ENCODE measurements at regions not wholly inside any gene's neighbourhood (a gene's known extent, or its start where the extent isn't known, plus 50 kb on each side); places are given as distances from the start of the nearest gene placed in this dataset.

DNA sequence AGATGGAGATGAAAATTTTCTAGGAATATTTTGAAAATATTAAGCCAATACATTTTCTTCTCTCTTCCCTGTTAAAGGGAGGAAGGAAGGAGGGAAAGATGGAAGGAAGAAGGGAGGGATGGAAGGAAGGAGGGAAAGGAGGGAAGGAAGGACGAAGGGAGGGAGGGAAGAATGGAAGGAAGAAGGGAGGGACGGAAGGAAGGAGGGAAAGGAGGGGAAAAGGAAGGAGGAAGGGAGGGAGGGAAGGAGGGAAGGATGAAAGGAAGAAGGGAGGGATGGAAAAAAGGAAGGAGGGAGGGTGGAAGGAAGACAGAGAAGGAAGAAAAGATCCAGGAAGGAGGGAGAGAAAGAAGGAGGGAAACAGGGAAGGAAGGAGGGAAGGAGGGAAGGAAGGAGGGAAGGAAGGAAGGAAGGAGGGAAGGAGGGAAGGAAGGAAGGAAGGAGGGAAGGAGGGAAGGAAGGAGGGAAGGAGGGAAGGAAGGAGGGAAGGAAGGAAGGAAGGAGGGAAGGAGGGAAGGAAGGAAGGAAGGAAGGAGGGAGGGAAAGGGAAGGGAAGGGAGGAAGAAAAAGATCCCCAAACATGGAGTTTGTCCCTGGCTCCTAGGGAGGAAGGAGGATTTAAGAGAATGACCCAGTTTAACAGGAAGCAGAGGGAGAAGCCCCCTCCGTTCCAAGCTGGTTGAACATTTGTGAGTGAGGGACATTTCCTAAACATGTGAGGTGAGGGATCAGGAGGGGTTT, 70.3 kb upstream of the NEURL1B start:
- Histone ChIP-seq H3K4me3 (no peak overlapping the region), H3K27ac (no peak overlapping the region), H3K27me3 (no peaks in the 10 kb centered on the region), H3K9me3 (no peaks in the 10 kb centered on the region), H3K36me3 (ENCODE audit: low read depth, missing control alignments) (no peaks in the 10 kb centered on the region), H3K4me1 (peaks cover 7% of the 10 kb centered on the region)
- WGBS, 2 donors = 72 to 93% methylated on average over 3 of the region's 3 CpGs
- no peak for DNase-seq
- intact Hi-C loops (cut with DNase I; ENCODE audit: low total_unique reads) = no loop called here
- TF ChIP-seq POLR2A (IDR thresholded peaks at IDR 0.05) (no peak), CTCF (IDR thresholded peaks at IDR 0.05) (no peak)

GRCh38 chr5:172569861-172570558, 71.1 kb upstream of the NEURL1B start:
- Histone ChIP-seq H3K27me3 (no peaks in the 10 kb centered on the region), H3K27ac (no peak overlapping the region), H3K4me3 (no peak overlapping the region), H3K36me3 (ENCODE audit: low read depth, missing control alignments) (no peaks in the 10 kb centered on the region), H3K9me3 (no peaks in the 10 kb centered on the region), H3K4me1 (peaks cover 7% of the 10 kb centered on the region)
- TF ChIP-seq CTCF (IDR thresholded peaks at IDR 0.05) (no peak), POLR2A (IDR thresholded peaks at IDR 0.05) (no peak)
- 77 to 79% methylated on average over 9 to 15 of the region's 15 CpGs for WGBS, 2 donors
- intact Hi-C loops (cut with DNase I; ENCODE audit: low total_unique reads) = no loop called here
- no peak for DNase-seq

DNA sequence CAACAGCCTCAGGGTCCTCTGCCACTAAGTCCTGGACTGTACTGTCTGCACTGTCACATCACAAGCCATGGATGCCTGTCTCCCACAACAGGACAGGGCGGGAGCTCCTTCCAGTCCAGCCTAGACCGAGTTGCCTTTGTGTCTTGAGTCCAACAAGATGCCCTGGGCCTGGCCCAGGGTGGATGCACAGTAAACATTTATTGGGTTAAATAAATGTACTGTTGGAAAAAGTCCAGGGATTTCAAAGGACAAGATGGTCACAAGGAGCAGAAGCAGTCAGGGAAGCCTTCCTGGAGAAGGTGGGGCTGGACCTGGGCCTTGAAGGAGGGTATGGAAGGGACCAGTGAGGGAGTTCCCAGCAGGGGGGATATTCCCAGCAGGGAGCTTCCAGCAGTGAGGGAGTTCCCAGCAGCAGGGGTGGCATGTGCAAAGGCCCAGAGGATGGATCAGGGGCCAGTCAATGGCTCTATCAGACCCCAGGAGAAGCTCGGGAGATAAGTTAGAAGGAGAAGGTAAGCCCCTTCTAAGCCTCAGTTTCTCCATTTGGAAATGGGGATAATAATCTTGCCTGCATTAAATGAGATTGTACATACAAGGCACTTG, 72.7 kb upstream of the NEURL1B start:
- Histone ChIP-seq H3K4me3 (no peak overlapping the region), H3K27ac (no peak overlapping the region), H3K9me3 (no peaks in the 10 kb centered on the region), H3K36me3 (ENCODE audit: low read depth, missing control alignments) (no peaks in the 10 kb centered on the region), H3K4me1 (peaks cover 4% of the 10 kb centered on the region), H3K27me3 (no peaks in the 10 kb centered on the region)
- no peak for DNase-seq
- intact Hi-C loops (cut with DNase I; ENCODE audit: low total_unique reads) = no loop called here
- WGBS, 2 donors = 90 to 97% methylated on average over 3 of the region's 3 CpGs
- TF ChIP-seq CTCF (IDR thresholded peaks at IDR 0.05) = no peak

GRCh38 chr5:172567843-172568242, 73.2 kb upstream of the NEURL1B start:
- Histone ChIP-seq H3K4me3 (no peak overlapping the region), H3K27ac (no peak overlapping the region), H3K9me3 (no peaks in the 10 kb centered on the region), H3K27me3 (no peaks in the 10 kb centered on the region), H3K4me1 (peaks cover 4% of the 10 kb centered on the region), H3K36me3 (ENCODE audit: low read depth, missing control alignments) (no peaks in the 10 kb centered on the region)
- 92 to 94% methylated on average over 6 of the region's 6 CpGs for WGBS, 2 donors
- TF ChIP-seq POLR2A (IDR thresholded peaks at IDR 0.05) (no peak), CTCF (IDR thresholded peaks at IDR 0.05) (no peak)
- DNase-seq = no peak
- intact Hi-C loops (cut with DNase I; ENCODE audit: low total_unique reads) = no loop called here
